ENCODE measurements at regions not wholly inside any gene's neighbourhood (a gene's known extent, or its start where the extent isn't known, plus 50 kb on each side); places are given as distances from the start of the nearest gene placed in this dataset.
"Not testable (repeated sequence)": the region's sequence is repeated elsewhere in the genome, so short reads cannot be mapped to it uniquely, and the experiment has no call there.

DNA sequence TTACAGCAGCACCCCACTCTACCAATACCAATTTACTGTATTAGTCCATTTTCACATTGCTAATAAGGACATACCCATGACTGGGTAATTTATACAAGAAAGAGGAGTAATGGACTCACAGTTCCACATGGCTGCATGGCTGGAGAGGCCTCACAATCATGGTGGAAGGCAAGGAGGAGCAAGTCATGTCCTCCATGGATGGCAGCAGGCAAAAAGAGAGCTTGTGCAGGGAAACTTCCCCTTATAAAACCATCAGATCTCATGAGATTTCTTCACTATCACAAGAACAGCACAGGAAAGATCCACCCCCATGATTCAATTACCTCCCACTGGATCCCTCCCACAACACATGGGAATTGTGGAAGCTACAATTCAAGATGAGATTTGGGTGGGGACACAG, 1281.3 kb upstream of the TMEM132C start:
- not testable (repeated sequence) for H3K27me3 ChIP-seq (ENCODE audit: insufficient read depth, poor library complexity, severe bottlenecking); DNase-seq (ENCODE audit: low read depth in 1 of 2, low spot score in 1 of 2); H3K27ac ChIP-seq (replicated peaks); H3K4me3 ChIP-seq (replicated peaks; ENCODE audit: insufficient read depth, low read length)

DNA sequence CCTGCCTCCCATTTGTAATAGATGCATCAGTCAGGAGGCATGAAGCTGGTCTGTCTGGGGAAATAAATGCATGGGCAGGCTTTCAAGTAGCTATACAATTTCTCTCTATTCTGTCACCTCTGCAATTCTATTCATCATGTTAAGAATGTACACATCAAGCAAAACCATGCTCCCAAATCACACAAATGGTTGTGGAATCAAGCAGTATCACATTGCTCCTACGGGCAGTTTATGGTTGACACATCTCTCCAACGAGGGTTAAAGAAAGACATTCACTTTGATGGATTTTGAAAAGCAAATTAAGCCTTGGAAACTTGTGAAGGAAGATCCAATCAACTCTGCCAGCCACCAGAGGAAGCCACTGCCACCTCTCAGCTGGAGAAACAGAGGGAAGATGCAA, 1277.4 kb upstream of the TMEM132C start:
- H3K4me3 ChIP-seq (replicated peaks; ENCODE audit: insufficient read depth, low read length) = no peak overlapping the region
- TF ChIP-seq, protein P1, sequence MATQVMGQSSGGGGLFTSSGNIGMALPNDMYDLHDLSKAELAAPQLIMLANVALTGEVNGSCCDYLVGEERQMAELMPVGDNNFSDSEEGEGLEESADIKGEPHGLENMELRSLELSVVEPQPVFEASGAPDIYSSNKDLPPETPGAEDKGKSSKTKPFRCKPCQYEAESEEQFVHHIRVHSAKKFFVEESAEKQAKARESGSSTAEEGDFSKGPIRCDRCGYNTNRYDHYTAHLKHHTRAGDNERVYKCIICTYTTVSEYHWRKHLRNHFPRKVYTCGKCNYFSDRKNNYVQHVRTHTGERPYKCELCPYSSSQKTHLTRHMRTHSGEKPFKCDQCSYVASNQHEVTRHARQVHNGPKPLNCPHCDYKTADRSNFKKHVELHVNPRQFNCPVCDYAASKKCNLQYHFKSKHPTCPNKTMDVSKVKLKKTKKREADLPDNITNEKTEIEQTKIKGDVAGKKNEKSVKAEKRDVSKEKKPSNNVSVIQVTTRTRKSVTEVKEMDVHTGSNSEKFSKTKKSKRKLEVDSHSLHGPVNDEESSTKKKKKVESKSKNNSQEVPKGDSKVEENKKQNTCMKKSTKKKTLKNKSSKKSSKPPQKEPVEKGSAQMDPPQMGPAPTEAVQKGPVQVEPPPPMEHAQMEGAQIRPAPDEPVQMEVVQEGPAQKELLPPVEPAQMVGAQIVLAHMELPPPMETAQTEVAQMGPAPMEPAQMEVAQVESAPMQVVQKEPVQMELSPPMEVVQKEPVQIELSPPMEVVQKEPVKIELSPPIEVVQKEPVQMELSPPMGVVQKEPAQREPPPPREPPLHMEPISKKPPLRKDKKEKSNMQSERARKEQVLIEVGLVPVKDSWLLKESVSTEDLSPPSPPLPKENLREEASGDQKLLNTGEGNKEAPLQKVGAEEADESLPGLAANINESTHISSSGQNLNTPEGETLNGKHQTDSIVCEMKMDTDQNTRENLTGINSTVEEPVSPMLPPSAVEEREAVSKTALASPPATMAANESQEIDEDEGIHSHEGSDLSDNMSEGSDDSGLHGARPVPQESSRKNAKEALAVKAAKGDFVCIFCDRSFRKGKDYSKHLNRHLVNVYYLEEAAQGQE (IDR thresholded peaks at IDR 0.05; ENCODE audit: insufficient replicate concordance, low read depth) = no peak
- TF ChIP-seq POLR2AphosphoS5 (IDR thresholded peaks at IDR 0.05; ENCODE audit: low read depth) = no peak
- TF ChIP-seq, protein P2, sequence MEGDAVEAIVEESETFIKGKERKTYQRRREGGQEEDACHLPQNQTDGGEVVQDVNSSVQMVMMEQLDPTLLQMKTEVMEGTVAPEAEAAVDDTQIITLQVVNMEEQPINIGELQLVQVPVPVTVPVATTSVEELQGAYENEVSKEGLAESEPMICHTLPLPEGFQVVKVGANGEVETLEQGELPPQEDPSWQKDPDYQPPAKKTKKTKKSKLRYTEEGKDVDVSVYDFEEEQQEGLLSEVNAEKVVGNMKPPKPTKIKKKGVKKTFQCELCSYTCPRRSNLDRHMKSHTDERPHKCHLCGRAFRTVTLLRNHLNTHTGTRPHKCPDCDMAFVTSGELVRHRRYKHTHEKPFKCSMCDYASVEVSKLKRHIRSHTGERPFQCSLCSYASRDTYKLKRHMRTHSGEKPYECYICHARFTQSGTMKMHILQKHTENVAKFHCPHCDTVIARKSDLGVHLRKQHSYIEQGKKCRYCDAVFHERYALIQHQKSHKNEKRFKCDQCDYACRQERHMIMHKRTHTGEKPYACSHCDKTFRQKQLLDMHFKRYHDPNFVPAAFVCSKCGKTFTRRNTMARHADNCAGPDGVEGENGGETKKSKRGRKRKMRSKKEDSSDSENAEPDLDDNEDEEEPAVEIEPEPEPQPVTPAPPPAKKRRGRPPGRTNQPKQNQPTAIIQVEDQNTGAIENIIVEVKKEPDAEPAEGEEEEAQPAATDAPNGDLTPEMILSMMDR (IDR thresholded peaks at IDR 0.05; ENCODE audit: insufficient read depth, low read length) = no peak
- TF ChIP-seq SPI1 (IDR thresholded peaks at IDR 0.05; ENCODE audit: borderline replicate concordance, low read depth) = no peak
- no peak for TF ChIP-seq GABPA (IDR thresholded peaks at IDR 0.05; ENCODE audit: low read depth)
- no peaks in the 10 kb centered on the region for H3K27me3 ChIP-seq (ENCODE audit: insufficient read depth, poor library complexity, severe bottlenecking)
- H3K27ac ChIP-seq (replicated peaks) = no peak overlapping the region
- DNase-seq (ENCODE audit: low read depth in 1 of 2, low spot score in 1 of 2) = no peak

DNA sequence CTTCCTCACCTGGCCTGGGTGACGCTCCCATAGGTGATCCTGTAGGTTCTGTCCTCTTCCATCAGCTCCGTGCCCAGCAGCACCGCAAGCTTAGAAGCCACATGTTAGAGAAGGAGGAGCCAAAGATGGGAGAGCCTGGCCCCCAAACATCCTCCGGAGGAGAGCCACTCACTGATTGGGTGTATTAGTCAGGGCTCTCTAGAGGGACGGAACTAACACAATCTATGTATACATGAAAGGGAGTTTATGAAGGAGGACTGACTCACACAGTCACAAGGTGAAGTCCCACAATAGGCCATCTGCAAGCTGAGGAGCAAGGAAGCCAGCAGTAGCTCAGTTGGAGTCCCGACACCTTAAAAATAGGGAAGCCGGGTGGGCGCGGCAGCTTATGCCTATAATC, 1273.1 kb upstream of the TMEM132C start:
- no peaks in the 10 kb centered on the region for H3K27me3 ChIP-seq (ENCODE audit: insufficient read depth, poor library complexity, severe bottlenecking)
- no peak overlapping the region for H3K4me3 ChIP-seq (replicated peaks; ENCODE audit: insufficient read depth, low read length)
- no peak overlapping the region for H3K27ac ChIP-seq (replicated peaks)
- TF ChIP-seq GABPA (IDR thresholded peaks at IDR 0.05; ENCODE audit: low read depth) = no peak
- no peak for TF ChIP-seq SPI1 (IDR thresholded peaks at IDR 0.05; ENCODE audit: borderline replicate concordance, low read depth)
- TF ChIP-seq, protein P2 (IDR thresholded peaks at IDR 0.05; ENCODE audit: insufficient read depth, low read length) = no peak
- TF ChIP-seq, protein P1 (IDR thresholded peaks at IDR 0.05; ENCODE audit: insufficient replicate concordance, low read depth) = no peak
- TF ChIP-seq POLR2AphosphoS5 (IDR thresholded peaks at IDR 0.05; ENCODE audit: low read depth) = no peak
- DNase-seq (ENCODE audit: low read depth in 1 of 2, low spot score in 1 of 2) = no peak

DNA sequence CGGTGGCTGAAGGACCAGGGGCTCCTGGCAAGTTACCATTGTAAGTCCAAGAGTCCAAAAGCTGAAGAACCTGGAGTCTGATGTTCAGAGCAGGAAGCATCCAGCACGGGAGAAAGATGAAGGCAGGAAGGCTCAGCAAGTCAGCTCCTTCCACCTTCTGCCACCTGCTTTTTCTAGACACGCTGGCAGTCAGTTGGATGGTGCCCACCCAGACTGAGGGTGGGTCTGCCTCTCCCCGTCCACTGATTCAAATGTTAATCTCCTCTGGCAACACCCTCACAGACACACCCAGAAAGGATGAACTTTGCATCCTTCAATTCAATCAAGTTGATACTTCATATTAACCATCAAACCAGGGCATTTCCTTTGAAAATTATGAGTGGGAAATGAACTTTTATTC, 1272.4 kb upstream of the TMEM132C start:
- no peak for DNase-seq (ENCODE audit: low read depth in 1 of 2, low spot score in 1 of 2)
- Histone ChIP-seq H3K4me3 (replicated peaks; ENCODE audit: insufficient read depth, low read length) (no peak overlapping the region), H3K27ac (replicated peaks) (no peak overlapping the region), H3K27me3 (ENCODE audit: insufficient read depth, poor library complexity, severe bottlenecking) (no peaks in the 10 kb centered on the region)
- TF ChIP-seq, protein P1 (IDR thresholded peaks at IDR 0.05; ENCODE audit: insufficient replicate concordance, low read depth) = no peak
- TF ChIP-seq POLR2AphosphoS5 (IDR thresholded peaks at IDR 0.05; ENCODE audit: low read depth) = no peak
- TF ChIP-seq, protein P2 (IDR thresholded peaks at IDR 0.05; ENCODE audit: insufficient read depth, low read length) = no peak
- no peak for TF ChIP-seq SPI1 (IDR thresholded peaks at IDR 0.05; ENCODE audit: borderline replicate concordance, low read depth)
- TF ChIP-seq GABPA (IDR thresholded peaks at IDR 0.05; ENCODE audit: low read depth) = no peak

Data from HL-60 (cell line).